ENCODE measurements at regions not wholly inside any gene's neighbourhood (a gene's known extent, or its start where the extent isn't known, plus 50 kb on each side); places are given as distances from the start of the nearest gene placed in this dataset.

DNA sequence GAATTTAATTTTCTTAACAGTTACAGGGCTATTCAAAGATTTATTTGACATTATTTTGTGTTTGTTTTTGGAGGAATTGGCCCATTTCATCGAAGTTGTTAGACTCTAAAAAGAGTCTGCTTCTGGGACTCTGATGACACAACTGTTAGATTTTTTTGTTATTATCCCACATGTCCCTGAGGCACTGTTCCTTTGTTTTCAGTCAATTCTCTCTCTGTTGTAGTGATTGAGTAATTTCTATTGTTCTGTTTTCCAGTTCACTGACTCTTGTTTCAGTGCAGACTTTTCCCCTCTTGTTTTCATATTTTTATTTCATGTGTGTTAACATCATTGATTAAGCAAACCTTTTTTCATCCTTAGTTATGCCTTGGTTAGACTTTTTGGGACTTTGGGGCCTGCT is 325.0 kb downstream of the ZNF326 start:
- TF ChIP-seq POLR2A (IDR thresholded peaks at IDR 0.05): no peak
- TF ChIP-seq, protein P1, sequence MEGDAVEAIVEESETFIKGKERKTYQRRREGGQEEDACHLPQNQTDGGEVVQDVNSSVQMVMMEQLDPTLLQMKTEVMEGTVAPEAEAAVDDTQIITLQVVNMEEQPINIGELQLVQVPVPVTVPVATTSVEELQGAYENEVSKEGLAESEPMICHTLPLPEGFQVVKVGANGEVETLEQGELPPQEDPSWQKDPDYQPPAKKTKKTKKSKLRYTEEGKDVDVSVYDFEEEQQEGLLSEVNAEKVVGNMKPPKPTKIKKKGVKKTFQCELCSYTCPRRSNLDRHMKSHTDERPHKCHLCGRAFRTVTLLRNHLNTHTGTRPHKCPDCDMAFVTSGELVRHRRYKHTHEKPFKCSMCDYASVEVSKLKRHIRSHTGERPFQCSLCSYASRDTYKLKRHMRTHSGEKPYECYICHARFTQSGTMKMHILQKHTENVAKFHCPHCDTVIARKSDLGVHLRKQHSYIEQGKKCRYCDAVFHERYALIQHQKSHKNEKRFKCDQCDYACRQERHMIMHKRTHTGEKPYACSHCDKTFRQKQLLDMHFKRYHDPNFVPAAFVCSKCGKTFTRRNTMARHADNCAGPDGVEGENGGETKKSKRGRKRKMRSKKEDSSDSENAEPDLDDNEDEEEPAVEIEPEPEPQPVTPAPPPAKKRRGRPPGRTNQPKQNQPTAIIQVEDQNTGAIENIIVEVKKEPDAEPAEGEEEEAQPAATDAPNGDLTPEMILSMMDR (IDR thresholded peaks at IDR 0.05): no peak
- no peaks in the 10 kb centered on the region for H3K36me3 ChIP-seq (replicated peaks in 1 of 2)
- intact Hi-C loops (cut with DNase I): no loop called here
- no peak for DNase-seq
- H3K4me1 ChIP-seq (replicated peaks in 1 of 2): no peaks in the 10 kb centered on the region
- H3K9me3 ChIP-seq (replicated peaks in 1 of 3): no peaks in the 10 kb centered on the region
- no peak overlapping the region for H3K4me3 ChIP-seq
- 53 to 78% (median 75%) methylated on average over 1 of the region's 1 CpG for whole genome bisulfite sequencing, 4 donors
- H3K27me3 ChIP-seq: no peaks in the 10 kb centered on the region
- H3K27ac ChIP-seq: no peak overlapping the region

DNA sequence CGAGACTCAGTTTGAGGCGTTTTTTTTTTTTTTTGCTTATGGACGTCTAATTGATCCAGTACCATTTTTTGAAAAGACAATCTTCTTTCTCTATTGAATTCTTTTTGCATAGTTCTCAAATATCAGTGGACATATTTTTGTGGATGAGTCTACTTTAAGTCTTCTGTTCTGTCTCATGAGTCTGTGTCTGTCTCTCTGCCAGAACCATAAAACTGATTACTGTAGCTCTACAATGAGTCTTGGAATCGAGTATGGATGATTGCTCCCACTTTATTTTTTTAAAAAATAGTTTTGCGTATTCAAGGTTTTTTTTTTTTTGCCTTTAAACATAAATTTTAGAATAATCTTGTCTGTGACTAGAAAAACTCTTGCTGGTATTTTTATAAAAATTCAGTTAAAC is 323.5 kb downstream of the ZNF326 start:
- H3K27me3 ChIP-seq: no peaks in the 10 kb centered on the region
- no peaks in the 10 kb centered on the region for H3K4me1 ChIP-seq (replicated peaks in 1 of 2)
- H3K36me3 ChIP-seq (replicated peaks in 1 of 2): no peaks in the 10 kb centered on the region
- no peak for DNase-seq
- TF ChIP-seq POLR2A (IDR thresholded peaks at IDR 0.05): no peak
- TF ChIP-seq, protein P1 (IDR thresholded peaks at IDR 0.05): no peak
- 37 to 60% (median 56%) methylated on average over 5 of the region's 5 CpGs for WGBS, 4 donors
- H3K27ac ChIP-seq: no peak overlapping the region
- H3K9me3 ChIP-seq (replicated peaks in 1 of 3): no peaks in the 10 kb centered on the region
- intact Hi-C loops (cut with DNase I): no loop called here
- no peak overlapping the region for H3K4me3 ChIP-seq

DNA sequence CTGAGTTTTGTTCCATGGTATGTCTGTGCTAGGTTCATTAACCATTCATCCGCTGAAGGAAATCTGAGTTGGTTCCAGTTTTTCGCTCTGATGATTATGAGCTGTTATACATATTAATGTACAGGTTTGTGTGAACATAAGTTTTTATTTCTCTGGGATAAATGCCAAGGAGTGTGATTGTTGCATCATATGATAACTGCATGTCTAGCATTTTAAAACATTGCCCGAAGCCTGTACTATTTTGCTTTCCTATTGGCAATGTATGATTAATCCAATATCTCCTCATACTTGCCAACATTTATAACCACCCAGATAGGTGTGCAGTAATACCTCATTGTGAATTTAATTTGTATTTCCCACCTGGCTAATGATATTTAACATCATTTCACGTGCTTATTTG is 322.7 kb downstream of the ZNF326 start:
- 56 to 81% (median 72%) methylated on average over 4 of the region's 4 CpGs for WGBS, 4 donors

DNA sequence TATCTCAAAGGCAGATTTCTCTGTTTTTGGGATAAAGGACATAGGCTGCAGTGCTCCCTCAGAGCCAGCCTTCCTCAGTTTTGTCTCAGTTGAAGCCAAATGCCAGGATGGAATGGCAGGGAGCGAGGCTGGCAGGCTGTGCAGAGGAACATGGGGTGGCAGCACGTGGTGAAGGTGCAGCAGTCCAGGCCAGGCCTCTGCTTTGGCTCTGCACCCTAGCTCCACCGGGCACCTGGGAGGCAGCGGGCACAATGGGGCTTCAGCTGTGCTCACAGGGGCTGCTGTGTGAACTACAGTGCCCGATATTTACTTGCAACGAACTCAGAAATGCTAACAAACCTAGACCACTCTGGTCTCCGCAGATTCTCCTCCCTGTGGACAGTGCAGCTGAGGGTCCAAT is 319.6 kb downstream of the ZNF326 start:
- no peak for DNase-seq

More for the DNA sequence above, 322.7 kb downstream of the ZNF326 start:
- Histone ChIP-seq H3K27ac (no peak overlapping the region), H3K9me3 (replicated peaks in 1 of 3) (no peaks in the 10 kb centered on the region), H3K4me1 (replicated peaks in 1 of 2) (no peaks in the 10 kb centered on the region), H3K36me3 (replicated peaks in 1 of 2) (no peaks in the 10 kb centered on the region), H3K4me3 (no peak overlapping the region), H3K27me3 (no peaks in the 10 kb centered on the region)
- no peak for DNase-seq
- intact Hi-C loops (cut with DNase I): no loop called here
- TF ChIP-seq POLR2A (IDR thresholded peaks at IDR 0.05): no peak

DNA sequence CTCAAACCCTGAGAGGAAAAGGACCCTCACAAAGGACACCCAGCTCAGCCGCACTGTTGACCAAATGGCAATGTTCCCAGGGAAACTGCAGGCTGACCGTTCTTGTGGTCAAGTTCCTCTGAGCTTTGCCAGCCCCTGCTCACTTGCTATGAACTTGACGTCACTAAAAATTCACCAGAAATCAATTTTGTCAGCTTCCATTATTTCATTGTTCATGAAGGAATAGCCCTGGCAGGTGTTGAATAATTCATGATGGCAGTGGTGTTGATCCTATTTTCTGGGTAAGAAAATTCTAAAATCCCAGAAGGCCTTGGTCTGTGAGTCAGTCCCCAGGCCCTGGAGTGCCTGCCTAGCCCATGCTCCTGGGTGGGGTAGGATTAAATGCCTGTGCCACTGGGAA is 318.9 kb downstream of the ZNF326 start:
- no peaks in the 10 kb centered on the region for H3K4me1 ChIP-seq (replicated peaks in 1 of 2)
- TF ChIP-seq, protein P1 (IDR thresholded peaks at IDR 0.05): no peak
- no peak for TF ChIP-seq POLR2A (IDR thresholded peaks at IDR 0.05)
- H3K36me3 ChIP-seq (replicated peaks in 1 of 2): no peaks in the 10 kb centered on the region
- no peak overlapping the region for H3K27ac ChIP-seq
- H3K9me3 ChIP-seq (replicated peaks in 1 of 3): no peaks in the 10 kb centered on the region
- H3K4me3 ChIP-seq: no peak overlapping the region
- DNase-seq: no peak
- intact Hi-C loops (cut with DNase I): no loop called here
- 65 to 85% (median 72%) methylated on average over 3 of the region's 3 CpGs for WGBS, 4 donors
- H3K27me3 ChIP-seq: no peaks in the 10 kb centered on the region

More for the DNA sequence above, 319.6 kb downstream of the ZNF326 start:
- Histone ChIP-seq H3K4me1 (replicated peaks in 1 of 2) (no peaks in the 10 kb centered on the region), H3K27ac (no peak overlapping the region), H3K27me3 (no peaks in the 10 kb centered on the region), H3K36me3 (replicated peaks in 1 of 2) (no peaks in the 10 kb centered on the region), H3K9me3 (replicated peaks in 1 of 3) (no peaks in the 10 kb centered on the region), H3K4me3 (no peak overlapping the region)
- WGBS, 4 donors: 67 to 81% (median 78%) methylated on average over 5 to 7 of the region's 7 CpGs
- TF ChIP-seq, protein P1 (IDR thresholded peaks at IDR 0.05): no peak
- no peak for TF ChIP-seq POLR2A (IDR thresholded peaks at IDR 0.05)
- intact Hi-C loops (cut with DNase I): no loop called here

All from adrenal gland (tissue), 9 donors.